Astrocyte (in vitro differentiated cells and primary cell): ENCODE measurements at regions not wholly inside any gene's neighbourhood (a gene's known extent, or its start where the extent isn't known, plus 50 kb on each side); places are given as distances from the start of the nearest gene placed in this dataset.

ENCODE experiments used
- DNase-seq: peaks from one replicate; pipeline ENCODE4 v3.0.0-alpha.2; 2010; ENCODE audit warnings: low read depth
- FAIRE-seq: peaks from 2 replicates; lab custom pipeline; 2011; peaks lifted over from hg19 to GRCh38; lab: Jason Lieb, UNC
- H2AFZ ChIP-seq: 2 replicates; pipeline ENCODE4 v1.6.0; 2012; ENCODE audit warnings: low read depth, low read length, inconsistent platforms
- H3K27ac ChIP-seq: 2 replicates; pipeline ENCODE4 v1.5.1; 2011; ENCODE audit warnings: low read depth, low read length, inconsistent platforms
- H3K27me3 ChIP-seq: 2 replicates; pipeline ENCODE4 v1.6.0; 2011; ENCODE audit warnings: low read length, inconsistent platforms; ENCODE audit not compliant: insufficient read depth
- H3K36me3 ChIP-seq: 2 replicates; pipeline ENCODE4 v1.5.1; 2011; ENCODE audit warnings: low read length, inconsistent platforms; ENCODE audit not compliant: insufficient read depth
- H3K4me1 ChIP-seq: 2 replicates; pipeline ENCODE4 v1.5.1; 2011; ENCODE audit warnings: low read length, inconsistent platforms; ENCODE audit not compliant: insufficient read depth
- H3K4me2 ChIP-seq: 2 replicates; pipeline ENCODE4 v1.6.0; 2012; ENCODE audit warnings: low read length, inconsistent platforms
- H3K4me3 ChIP-seq: 2 replicates; pipeline ENCODE4 v1.5.1; 2011; ENCODE audit warnings: low read depth, mild to moderate bottlenecking, low read length, inconsistent platforms; ENCODE audit not compliant: insufficient read depth
- H3K79me2 ChIP-seq: 2 replicates; pipeline ENCODE4 v1.6.0; 2012; ENCODE audit warnings: mild to moderate bottlenecking, low read length, inconsistent platforms; ENCODE audit not compliant: insufficient read depth
- H3K9ac ChIP-seq: 2 replicates; pipeline ENCODE4 v1.6.0; 2012; ENCODE audit warnings: mild to moderate bottlenecking, low read length, inconsistent platforms
- H3K9me3 ChIP-seq: 2 replicates; pipeline ENCODE4 v1.5.1; 2012; ENCODE audit warnings: low read depth, mild to moderate bottlenecking, low read length, inconsistent platforms; ENCODE audit not compliant: insufficient read depth
- H4K20me1 ChIP-seq: 2 replicates; pipeline ENCODE4 v1.6.0; 2012; ENCODE audit warnings: low read length, inconsistent platforms; ENCODE audit not compliant: insufficient read depth
- H3K27ac Mint-ChIP-seq: one replicate; pipeline ENCODE4 v1.8.0; 2021; ENCODE audit warnings: mild to moderate bottlenecking, mixed read lengths; ENCODE audit not compliant: unreplicated experiment
- H3K27me3 Mint-ChIP-seq: one replicate; pipeline ENCODE4 v1.8.0; 2021; ENCODE audit warnings: low read depth, mixed read lengths; ENCODE audit not compliant: unreplicated experiment
- H3K36me3 Mint-ChIP-seq: one replicate; pipeline ENCODE4 v1.8.0; 2021; ENCODE audit warnings: low read depth, mixed read lengths; ENCODE audit not compliant: unreplicated experiment
- H3K4me1 Mint-ChIP-seq: one replicate; pipeline ENCODE4 v1.8.0; 2021; ENCODE audit warnings: low read depth, mixed read lengths; ENCODE audit not compliant: unreplicated experiment
- H3K4me3 Mint-ChIP-seq: one replicate; pipeline ENCODE4 v1.8.0; 2021; ENCODE audit warnings: mild to moderate bottlenecking, moderate library complexity, mixed read lengths; ENCODE audit not compliant: unreplicated experiment
- H3K9me3 Mint-ChIP-seq: one replicate; pipeline ENCODE4 v1.8.0; 2021; ENCODE audit warnings: mild to moderate bottlenecking, mixed read lengths; ENCODE audit not compliant: unreplicated experiment
- CTCF ChIP-seq: IDR thresholded peaks from 2 replicates; pipeline ENCODE4 v1.5.1; 2011; ENCODE audit warnings: low read depth, mild to moderate bottlenecking, inconsistent platforms, low read length, moderate library complexity; ENCODE audit not compliant: insufficient read depth
- EZH2 ChIP-seq: IDR thresholded peaks from 2 replicates; pipeline ENCODE4 v1.6.1; 2012; ENCODE audit warnings: mild to moderate bottlenecking, low read length, inconsistent platforms; ENCODE audit not compliant: insufficient read depth

GRCh38 chr12:41739066-41739465, 405.6 kb downstream of the GXYLT1 start:
- H3K27ac Mint-ChIP-seq, result no peak overlapping the region
- Histone ChIP-seq H3K27ac (no peak overlapping the region), H3K9ac (no peak overlapping the region), H3K36me3 (no peaks in the 10 kb centered on the region), H3K79me2 (no peaks in the 10 kb centered on the region), H3K4me2 (no peak overlapping the region), H4K20me1 (no peaks in the 10 kb centered on the region), H3K4me1 (no peaks in the 10 kb centered on the region), H3K9me3 (no peaks in the 10 kb centered on the region), H2AFZ (no peak overlapping the region), H3K4me3 (no peak overlapping the region), H3K27me3 (no peaks in the 10 kb centered on the region)
- no peaks in the 10 kb centered on the region for H3K27me3 Mint-ChIP-seq
- H3K4me3 Mint-ChIP-seq, result no peak overlapping the region
- no peaks in the 10 kb centered on the region for H3K36me3 Mint-ChIP-seq
- TF ChIP-seq EZH2, result no peak
- TF ChIP-seq CTCF, result no peak
- no peak for FAIRE-seq
- no peaks in the 10 kb centered on the region for H3K9me3 Mint-ChIP-seq
- no peaks in the 10 kb centered on the region for H3K4me1 Mint-ChIP-seq
- no peak for DNase-seq

DNA sequence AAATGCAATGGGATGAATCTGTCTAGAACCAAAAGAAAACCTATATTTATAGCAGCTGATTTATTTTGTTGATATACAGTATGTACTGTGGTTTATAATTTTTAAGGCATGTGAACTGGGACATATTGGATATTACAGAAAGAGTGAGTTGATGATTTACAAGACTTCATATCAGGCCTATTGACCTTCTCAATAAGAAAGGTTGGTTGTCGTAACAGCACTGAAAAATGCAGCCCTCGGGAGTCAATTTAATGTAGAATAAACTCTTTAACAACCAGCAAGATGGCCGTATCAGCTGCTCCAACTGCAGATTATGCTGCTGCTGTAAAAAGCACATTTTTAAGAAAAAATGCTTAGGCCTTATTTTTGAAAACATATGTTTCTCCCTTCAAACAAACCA, 407.3 kb downstream of the GXYLT1 start:
- no peaks in the 10 kb centered on the region for H4K20me1 ChIP-seq
- H3K36me3 Mint-ChIP-seq, result no peaks in the 10 kb centered on the region
- DNase-seq, result no peak
- H3K27ac Mint-ChIP-seq, result no peak overlapping the region
- no peak overlapping the region for H3K27ac ChIP-seq
- H3K9ac ChIP-seq, result no peak overlapping the region
- no peak for FAIRE-seq
- H3K4me1 Mint-ChIP-seq, result no peaks in the 10 kb centered on the region
- no peaks in the 10 kb centered on the region for H3K27me3 Mint-ChIP-seq
- no peak overlapping the region for H3K4me3 ChIP-seq
- no peak for TF ChIP-seq EZH2
- no peak for TF ChIP-seq CTCF
- H3K36me3 ChIP-seq, result no peaks in the 10 kb centered on the region
- H3K4me1 ChIP-seq, result no peaks in the 10 kb centered on the region
- H3K79me2 ChIP-seq, result no peaks in the 10 kb centered on the region
- no peak overlapping the region for H2AFZ ChIP-seq
- no peak overlapping the region for H3K4me3 Mint-ChIP-seq
- H3K9me3 Mint-ChIP-seq, result peaks cover 3% of the 10 kb centered on the region
- H3K4me2 ChIP-seq, result no peak overlapping the region
- H3K27me3 ChIP-seq, result no peaks in the 10 kb centered on the region
- H3K9me3 ChIP-seq, result no peaks in the 10 kb centered on the region

DNA sequence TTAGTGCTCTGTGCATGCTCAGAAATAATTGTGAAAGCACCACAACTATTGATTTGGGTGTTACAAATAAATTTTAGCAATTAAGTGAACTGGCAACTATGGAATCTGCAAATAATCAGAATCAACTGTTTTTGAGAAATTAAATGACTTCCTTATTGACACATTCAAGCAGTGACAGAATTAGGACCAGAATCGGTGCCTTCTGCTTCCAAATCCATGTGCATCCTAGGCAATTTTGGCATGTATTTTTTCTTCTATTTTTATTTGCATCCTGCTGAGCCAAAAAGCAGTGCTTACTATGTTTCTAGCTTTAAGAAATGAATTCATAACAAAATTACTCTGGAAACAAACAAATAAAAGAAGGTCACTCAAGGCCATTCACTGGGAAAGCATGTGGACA, 408.2 kb downstream of the GXYLT1 start:
- H3K27me3 ChIP-seq, result no peaks in the 10 kb centered on the region
- peaks cover 3% of the 10 kb centered on the region for H3K9me3 Mint-ChIP-seq

More for the DNA sequence above, 408.2 kb downstream of the GXYLT1 start:
- Histone ChIP-seq H3K4me2 (no peak overlapping the region), H3K9me3 (no peaks in the 10 kb centered on the region), H3K4me3 (no peak overlapping the region), H4K20me1 (no peaks in the 10 kb centered on the region), H3K27ac (no peak overlapping the region), H3K79me2 (no peaks in the 10 kb centered on the region), H3K36me3 (no peaks in the 10 kb centered on the region), H2AFZ (no peak overlapping the region), H3K4me1 (no peaks in the 10 kb centered on the region), H3K9ac (no peak overlapping the region)
- Mint-ChIP-seq H3K27me3 (no peaks in the 10 kb centered on the region), H3K27ac (no peak overlapping the region), H3K36me3 (no peaks in the 10 kb centered on the region), H3K4me1 (no peaks in the 10 kb centered on the region), H3K4me3 (no peak overlapping the region)
- TF ChIP-seq CTCF (no peak), EZH2 (no peak)
- no peak for DNase-seq
- no peak for FAIRE-seq
